ENCODE measurements at regions not wholly inside any gene's neighbourhood (a gene's known extent, or its start where the extent isn't known, plus 50 kb on each side); places are given as distances from the start of the nearest gene placed in this dataset.
"Not testable (repeated sequence)": the region's sequence is repeated elsewhere in the genome, so short reads cannot be mapped to it uniquely, and the experiment has no call there.

DNA sequence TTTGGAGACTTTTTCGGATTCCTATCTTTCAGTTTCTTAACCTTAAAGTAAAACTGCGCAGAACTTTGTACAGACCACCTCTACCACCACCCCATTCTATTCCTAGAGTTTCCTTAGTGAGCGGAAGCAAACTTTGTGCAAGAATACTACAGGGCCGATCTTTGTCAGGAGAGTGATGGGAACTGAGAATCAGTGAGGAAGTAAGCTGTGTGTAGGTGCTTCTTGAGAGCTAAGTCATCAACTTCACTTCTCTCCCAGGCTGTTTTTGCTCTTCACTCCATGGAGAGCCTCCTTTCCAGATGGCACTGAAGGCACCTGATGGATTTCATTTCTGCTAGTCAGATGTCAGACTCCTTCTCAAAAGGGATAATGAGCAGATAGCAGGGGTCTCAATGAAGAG lies 127.3 kb downstream of the SPATA31D1 start:
- intact Hi-C loops (cut with micrococcal nuclease), result no loop called here

DNA sequence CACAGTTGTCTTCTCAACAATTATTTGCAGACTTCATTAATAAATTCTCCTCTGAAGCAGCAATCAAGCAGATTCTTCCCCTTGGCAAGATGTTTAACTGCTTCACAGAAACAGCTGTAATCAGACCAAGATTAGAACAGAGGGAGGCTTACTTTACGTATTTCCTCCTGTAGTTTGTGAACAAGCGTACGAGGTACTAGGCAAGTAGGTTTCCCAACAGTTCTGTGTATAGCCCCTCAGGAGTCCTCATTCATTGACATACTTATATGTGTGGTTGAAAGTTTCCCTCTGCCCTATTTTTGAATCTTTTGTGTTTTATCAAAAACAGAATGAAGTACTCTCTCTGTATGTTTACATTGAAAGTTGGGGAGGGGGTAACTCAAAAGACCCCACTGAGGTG lies 128.0 kb downstream of the SPATA31D1 start:
- intact Hi-C loops (cut with micrococcal nuclease), result no loop called here

GRCh38 chr9:82117026-82117811 lies 128.6 kb downstream of the SPATA31D1 start:
- intact Hi-C loops (cut with micrococcal nuclease), result no loop called here

DNA sequence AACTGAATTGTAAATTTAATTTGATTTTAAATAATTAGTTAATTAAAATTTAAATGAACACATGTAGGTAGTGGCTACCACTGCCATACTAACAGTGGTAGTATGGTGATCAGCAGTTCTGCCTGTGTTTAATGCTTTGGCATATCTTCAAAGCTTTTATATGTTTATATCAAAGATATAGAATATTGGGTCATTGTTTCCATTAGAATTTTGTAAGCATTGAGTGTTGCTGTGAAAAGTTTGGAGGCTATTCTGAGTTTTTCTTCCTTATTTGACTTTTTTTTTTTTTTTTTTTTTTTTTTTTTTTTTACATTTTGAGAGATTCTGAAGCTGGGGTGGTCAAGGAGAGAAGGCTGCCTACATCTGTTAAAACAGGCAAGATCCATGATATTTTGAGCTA lies 134.2 kb downstream of the SPATA31D1 start:
- intact Hi-C loops (cut with micrococcal nuclease), result no loop called here

GRCh38 chr9:82124090-82124489 lies 135.5 kb downstream of the SPATA31D1 start:
- intact Hi-C loops (cut with micrococcal nuclease), result no loop called here

DNA sequence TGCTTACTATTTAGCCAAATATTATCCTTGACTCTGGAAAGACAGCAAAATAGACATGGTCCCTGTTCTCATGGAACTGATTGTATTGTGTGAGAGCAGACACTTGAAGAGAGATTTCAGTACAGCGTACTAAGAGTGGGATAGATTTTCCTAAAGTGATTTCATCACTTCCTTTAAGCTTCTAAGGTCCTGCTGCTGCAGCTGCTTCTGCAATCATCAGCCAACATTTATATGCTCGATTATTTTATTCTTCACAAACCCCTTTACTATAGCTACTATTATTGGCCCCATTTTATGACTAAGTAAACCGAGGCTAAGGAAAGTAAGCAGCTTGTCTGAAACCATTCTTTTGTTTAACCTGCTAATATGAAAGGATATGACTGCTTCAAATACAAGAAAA lies 137.7 kb downstream of the SPATA31D1 start:
- intact Hi-C loops (cut with micrococcal nuclease), result no loop called here

DNA sequence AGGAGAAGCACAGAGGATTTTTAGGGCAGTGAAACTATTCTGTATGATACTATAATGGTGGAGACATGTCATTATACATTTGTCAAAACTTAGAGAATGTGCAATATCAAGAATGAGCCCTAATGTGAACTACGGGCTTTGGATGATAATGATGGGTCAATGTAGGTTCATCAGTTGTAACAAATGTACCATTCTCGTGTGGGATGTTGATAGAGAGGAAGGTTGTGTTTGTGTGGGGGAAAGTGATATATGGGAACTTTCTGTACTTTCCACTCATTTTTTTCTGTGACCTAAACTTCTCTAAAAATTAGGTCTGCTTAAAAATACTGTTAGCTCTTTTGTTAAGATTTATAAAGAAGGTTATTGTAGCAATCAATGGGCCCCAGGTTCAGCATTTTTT lies 138.9 kb downstream of the SPATA31D1 start:
- intact Hi-C loops (cut with micrococcal nuclease), result no loop called here

- intact Hi-C loops (cut with micrococcal nuclease), result no loop called here
Observed at GRCh38 chr9:82128011-82128696, 139.6 kb downstream of the SPATA31D1 start.

DNA sequence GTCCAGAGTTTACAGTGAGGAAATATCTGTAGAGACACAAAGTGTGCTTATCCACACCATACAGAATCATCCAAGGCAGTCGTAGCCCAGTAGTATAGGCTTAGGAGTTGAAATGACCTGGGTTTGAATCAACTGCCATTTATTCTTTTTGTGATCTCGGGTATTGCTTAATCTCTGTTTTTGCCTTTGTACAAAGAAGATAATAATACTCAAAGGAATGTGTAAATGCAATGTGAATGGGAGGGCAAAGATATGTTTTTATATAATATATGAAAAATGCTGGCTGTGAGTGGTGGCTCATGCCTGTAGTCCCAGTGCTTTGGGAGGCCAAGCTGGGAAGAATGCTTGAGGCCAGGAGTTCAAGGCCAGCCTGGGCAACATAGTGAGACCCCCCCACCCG lies 141.1 kb downstream of the SPATA31D1 start:
- intact Hi-C loops (cut with micrococcal nuclease), result no loop called here

- intact Hi-C loops (cut with micrococcal nuclease), result no loop called here
Observed at GRCh38 chr9:82130331-82131042, 141.9 kb downstream of the SPATA31D1 start.

- intact Hi-C loops (cut with micrococcal nuclease), result no loop called here
Observed at GRCh38 chr9:82131072-82131471, 142.5 kb downstream of the SPATA31D1 start.

DNA sequence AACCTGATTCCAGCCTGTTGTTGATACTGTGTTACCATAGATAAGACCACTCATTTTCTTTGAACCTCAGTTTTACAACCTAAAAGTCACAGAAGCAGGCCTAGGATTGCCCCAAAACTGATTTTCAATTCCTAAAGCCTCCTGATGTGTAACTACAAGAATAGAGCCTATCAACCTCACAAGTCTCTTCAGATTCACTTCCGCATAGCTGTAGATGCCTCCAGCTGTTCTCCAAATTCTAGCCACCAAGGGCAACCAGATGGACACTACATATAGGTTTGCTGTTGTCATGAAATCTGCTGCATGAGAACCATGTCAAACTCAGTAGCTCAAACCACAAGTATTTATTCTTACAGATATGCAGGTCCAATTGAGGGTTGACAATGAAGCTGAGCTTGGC lies 143.5 kb downstream of the SPATA31D1 start:
- intact Hi-C loops (cut with micrococcal nuclease), result no loop called here

DNA sequence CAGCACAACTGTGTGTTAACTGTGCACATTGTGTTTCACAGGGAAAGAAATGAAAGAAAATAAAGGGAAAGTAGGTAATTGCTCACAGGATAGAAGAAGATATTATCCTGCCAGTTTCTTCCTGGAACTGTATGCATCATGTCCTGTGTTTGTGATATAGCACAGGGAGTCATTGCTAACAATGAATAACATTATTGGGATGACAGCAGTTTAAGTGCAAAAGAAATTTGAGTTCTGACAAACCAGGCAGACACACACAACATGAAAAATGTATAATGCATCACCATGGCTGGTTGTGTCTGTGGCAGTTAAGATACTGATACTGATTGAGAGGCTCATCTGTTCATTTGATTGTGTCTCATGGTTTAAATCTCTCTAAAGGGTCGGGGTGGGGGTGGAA lies 145.4 kb downstream of the SPATA31D1 start:
- intact Hi-C loops (cut with micrococcal nuclease), result no loop called here

- intact Hi-C loops (cut with micrococcal nuclease), result no loop called here
Observed at GRCh38 chr9:82135106-82135505, 146.5 kb downstream of the SPATA31D1 start.

GRCh38 chr9:82138081-82138480 lies 149.5 kb downstream of the SPATA31D1 start:
- intact Hi-C loops (cut with micrococcal nuclease), result not testable (repeated sequence)

- intact Hi-C loops (cut with micrococcal nuclease), result no loop called here
Observed at GRCh38 chr9:82140471-82140870, 151.9 kb downstream of the SPATA31D1 start.

DNA sequence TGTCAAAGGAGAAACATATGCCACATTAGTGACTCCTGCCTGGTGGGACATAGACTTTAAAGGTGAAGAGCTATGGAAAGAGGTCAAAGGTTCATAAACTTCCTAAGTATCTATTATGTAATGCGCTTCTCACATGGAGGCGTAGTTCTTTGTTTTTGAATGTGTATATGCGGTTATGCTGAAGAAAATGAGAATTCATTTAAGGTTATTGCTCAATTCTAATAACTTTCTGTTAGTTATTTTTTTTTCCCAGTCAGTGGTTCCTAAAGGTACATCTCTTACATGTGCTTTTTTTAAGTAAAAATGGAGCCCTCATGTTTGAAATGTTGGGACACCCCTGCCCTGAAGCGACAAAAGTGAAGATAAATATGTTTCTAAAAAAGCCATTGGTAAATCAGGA lies 156.2 kb downstream of the SPATA31D1 start:
- intact Hi-C loops (cut with micrococcal nuclease), result no loop called here

GRCh38 chr9:82146677-82147076 lies 158.1 kb downstream of the SPATA31D1 start:
- intact Hi-C loops (cut with micrococcal nuclease), result no loop called here

DNA sequence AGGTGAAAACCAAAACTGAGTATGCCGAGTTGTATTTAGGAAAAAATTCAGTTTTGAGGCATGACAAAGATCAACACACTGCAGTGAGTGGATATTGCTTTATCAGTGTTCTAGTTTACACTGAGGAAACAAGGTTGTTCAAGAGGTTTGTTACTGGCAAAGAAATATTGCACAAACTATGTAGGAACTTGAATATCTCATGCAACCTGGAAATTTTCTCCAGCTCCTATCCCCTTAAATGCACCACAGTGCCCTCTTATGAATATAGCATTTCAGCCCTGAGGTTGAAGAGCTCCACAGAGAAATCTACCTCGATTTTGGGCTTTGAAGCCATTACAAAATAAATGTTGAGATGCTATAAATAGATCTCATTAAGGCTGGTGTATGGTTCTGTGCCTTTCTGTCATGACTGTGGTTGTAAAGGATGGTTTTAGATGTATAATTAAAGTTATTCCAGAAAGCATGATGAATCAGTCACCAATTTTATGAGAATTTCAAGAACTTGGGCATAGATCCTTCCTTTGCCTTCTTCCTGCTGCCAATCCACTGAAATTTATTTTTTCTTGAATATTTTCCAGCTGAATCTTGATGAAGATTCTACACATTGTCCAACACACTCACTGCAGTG lies 159.3 kb downstream of the SPATA31D1 start:
- intact Hi-C loops (cut with micrococcal nuclease), result no loop called here

DNA sequence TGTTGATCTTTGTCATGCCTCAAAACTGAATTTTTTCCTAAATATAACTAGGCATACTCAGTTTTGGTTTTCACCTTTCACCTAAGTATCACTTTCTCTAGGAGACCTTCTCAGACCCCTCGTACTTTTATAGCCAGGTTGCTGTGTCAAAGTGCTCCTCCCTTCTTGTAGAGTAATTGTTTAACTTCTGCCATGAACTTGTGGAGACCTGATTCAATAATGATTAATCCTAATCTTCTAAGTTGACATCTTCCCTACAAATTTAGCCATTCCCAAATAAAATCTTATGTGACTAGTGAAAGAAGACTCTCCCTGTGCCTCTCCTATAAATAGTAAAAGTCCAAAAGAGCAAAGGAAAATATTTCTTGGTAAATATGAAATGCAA lies 159.8 kb downstream of the SPATA31D1 start:
- intact Hi-C loops (cut with micrococcal nuclease), result no loop called here

DNA sequence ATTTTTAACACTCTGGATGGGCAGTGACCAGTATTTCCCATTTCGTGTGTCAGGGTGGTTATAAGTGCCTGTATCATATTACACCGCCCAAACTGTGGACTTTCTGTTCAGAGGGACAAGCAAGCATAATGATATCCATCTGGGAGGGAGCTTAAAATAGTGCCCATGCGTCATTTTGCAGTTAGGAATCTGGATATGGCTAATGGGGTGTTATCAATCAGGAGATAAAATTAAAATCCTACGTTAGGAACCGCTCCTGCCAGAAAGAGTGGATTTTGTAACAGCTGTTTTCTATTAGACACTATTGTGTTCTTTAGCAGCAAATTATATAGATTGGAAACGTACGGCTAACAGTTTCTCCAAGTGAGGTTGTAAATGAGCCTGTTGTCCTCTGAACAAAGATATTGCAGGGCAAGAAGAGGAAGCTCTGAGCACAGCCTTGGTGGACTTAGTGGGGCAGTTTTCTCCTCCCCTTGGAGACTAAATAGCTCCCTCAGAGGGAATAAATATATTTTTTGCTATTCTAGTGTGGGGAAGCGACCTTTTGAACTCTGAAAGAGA lies 160.4 kb downstream of the SPATA31D1 start:
- intact Hi-C loops (cut with micrococcal nuclease), result no loop called here

DNA sequence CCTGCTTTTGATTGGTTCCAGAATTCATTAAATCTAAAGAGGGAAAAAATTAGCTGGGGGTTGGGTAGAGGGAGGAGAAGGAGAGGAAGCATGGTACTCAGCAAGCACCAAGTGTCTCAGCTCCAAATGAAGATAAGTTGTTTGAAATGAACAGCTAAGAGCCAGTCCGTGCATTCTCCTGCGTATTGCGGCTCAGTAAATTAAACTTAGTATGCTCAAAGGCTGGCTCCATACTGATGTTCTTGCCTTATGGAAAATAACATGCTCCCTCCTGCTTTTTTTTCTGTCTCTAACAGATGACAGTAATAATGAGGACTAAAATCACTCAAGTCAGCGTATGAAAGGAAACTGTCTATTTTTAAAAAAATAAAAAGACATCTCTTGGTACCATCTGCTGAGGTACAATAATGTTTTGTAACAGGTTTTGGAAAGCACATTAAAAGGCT lies 161.0 kb downstream of the SPATA31D1 start:
- intact Hi-C loops (cut with micrococcal nuclease), result no loop called here
